ENCODE measurements at regions not wholly inside any gene's neighbourhood (a gene's known extent, or its start where the extent isn't known, plus 50 kb on each side); places are given as distances from the start of the nearest gene placed in this dataset.
"Not testable (repeated sequence)": the region's sequence is repeated elsewhere in the genome, so short reads cannot be mapped to it uniquely, and the experiment has no call there.

DNA sequence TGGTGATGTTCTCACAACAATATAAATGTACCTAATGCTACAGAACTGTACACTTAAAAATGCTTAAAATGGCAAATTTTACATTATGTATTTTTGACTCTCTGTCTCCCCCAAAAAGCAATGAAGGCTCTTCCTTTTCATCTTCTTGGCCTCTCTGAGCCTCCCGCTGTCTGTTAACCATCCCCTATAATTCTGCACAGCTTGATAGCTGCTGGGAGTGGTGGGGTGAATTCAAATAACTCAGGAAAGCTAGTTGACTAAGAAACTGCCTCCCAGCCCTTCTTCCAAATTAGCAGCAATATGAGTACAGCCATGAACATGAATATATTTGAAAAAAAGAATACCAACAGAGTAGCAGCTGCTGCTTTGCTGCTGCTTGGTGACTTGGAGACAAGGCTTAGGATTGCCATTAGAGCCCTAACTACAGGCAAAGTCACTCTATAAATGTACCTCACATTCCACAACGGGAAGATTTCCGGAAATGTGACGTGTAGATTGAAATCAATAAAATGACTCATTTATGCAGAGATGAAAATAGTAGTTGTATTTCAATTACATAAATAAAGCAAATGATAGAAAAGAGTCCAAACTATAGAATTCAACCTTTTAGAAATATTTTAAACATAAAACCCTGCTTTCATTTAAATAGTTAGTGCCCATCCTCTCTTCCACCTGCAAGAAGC, 200.1 kb upstream of the HEY2 start:
- no peak for DNase-seq

DNA sequence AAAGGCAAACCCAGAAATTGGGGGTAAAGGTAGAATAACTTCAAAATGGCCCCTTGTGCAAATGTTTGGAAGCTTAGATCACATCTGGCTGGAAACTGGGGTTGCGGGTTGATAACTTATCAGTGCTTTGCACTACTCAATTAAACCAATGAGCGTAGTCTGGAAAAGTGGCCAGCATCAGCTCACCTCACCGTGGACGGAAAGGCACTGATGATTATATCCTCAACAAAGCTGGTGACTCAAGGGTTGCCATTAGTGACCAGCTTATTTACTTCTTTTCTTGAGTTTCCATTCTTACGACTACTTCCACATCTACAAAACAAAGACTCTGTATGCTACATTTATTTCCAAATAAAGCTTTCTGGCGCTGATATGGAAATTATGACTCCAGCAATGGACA, 198.5 kb upstream of the HEY2 start:
- no peak for DNase-seq

DNA sequence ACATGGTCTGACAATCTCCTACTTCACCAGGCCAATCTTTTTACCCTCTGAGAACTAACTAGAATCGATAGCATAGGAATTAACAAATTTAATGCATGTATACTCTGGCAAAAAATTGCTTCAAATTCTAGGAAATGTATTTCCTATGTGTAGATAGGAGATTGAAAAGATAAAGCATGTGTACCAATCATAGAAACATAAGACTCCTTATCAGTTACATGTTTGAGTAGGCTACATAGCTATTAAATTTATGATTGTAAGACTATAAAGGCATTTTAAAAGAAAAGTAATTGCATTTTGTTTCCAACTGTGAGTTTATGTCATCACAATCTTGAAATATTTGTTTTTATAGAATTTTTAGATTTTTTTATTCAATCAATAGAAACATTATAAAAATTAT, 196.6 kb upstream of the HEY2 start:
- DNase-seq, result no peak

DNA sequence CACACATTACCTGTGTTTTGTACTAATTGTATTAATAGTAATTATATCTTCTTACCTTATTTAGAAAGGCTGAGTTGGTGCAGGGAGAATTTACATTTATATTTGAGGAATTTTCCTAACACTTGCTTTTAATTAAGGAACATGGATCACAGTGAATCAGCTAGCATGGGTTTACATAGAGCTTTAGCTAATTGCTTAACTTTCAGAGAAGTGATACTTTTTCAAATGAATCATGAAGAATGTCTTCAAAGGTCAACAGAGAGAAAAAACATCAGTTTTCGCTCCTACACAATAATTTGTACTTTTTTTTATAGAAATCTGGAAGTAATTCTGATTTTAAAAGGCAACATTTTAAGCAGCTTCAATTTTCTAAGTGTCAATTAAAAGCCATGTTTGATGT, 195.0 kb upstream of the HEY2 start:
- no peak for DNase-seq

DNA sequence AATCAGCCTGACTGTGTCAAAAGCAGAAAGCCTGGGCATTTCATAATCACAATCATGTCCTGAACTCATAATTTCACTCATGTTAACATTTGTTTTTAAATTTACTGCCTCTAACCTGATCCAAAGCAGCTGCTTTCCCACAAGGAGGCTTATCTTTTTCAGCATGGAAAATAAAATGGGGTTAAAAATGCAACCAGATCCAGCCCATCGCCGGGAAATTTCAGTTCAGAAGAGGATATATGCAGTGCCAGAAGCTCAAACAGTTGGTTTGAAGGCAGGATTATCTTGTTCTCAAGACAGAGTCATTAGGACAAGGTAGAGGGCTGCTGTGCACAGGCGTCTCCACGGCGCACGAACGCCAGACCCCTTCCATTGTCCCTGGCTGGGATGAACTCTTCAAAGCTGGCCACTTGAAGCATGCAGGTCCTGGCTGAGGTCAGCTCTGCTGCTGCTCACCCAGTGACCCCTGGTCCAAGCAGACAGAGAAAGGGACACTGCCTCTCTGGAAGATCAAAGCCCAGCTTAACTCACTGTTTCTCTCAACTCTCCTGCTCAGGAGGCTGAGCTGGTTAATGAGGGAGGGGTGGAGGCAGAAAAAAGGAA, 191.1 kb upstream of the HEY2 start:
- DNase-seq, result no peak

DNA sequence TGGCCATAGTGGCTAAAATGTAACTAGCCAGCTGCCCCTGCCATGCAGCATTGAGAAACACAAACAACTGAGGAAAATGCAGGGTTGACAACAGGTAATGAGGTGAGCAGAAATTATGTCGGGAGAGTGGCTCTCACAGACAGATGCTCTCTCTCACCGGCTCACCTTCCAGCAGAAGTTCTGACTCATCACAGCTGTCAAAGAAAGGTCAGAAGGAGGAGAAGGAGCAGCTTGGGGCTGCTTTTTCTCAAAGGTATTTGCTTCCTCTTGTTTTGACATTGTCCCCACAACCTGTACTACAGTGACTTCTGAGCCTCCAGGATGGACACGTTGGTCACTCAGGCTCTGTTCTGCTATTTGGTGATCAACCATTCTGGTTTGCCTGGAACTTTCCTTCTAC, 190.5 kb upstream of the HEY2 start:
- no peak for DNase-seq

DNA sequence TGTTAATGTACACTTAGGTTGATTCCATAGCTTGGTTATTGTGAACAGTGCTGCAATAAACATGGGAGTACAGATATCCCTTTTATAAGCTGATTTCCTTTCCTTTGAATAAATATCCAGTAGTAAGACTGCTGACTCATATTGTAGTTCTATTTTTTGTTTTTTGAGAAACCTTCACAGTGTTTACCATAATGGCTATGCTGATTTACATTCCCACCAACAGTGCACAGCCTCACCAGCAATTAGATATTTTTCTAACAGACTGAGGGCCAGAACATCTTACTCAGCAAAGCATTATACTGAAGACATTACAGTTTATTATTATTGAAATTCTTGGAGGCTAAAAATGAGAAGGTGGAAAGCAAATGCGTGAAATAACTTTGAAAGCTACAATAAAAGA, 187.3 kb upstream of the HEY2 start:
- no peak for DNase-seq

DNA sequence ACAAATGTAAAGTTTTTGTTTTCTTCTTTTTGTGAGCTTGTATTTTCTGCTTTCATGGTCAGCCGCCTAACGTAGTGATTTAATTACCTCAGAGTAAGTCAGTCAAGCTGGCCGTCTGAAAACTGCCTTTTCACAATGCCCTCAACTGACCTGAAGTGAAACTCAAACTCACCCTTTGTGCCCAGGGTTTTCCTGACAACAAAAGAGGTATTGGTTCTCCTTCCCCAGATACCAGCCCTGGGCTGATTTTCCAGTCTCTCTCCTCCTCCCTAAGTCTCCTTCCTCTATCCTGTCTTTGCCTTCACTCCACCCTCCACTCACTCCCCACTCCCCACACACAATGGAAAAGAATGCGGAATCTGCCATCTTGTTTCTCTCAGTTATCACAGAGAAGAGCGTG, 184.5 kb upstream of the HEY2 start:
- DNase-seq, result no peak

DNA sequence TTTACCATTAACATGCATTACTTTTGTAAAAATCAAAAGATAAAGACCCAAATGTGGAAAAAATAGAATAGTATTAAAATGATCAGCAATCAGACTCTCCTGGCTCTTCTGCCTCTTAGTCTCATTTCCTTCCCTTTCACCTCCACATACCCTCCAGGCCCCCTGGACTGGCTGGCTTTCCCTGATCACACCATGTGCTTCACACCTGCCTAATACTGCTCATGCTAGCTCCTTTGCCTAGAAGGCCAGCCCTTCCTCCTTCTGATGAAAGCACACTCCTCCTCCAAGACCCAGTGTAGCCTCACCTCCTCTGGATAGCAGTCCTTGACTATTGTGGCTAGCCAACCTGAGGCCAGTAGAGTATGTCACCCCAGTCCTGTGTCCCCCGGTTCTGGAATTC, 182.0 kb upstream of the HEY2 start:
- no peak for DNase-seq

DNA sequence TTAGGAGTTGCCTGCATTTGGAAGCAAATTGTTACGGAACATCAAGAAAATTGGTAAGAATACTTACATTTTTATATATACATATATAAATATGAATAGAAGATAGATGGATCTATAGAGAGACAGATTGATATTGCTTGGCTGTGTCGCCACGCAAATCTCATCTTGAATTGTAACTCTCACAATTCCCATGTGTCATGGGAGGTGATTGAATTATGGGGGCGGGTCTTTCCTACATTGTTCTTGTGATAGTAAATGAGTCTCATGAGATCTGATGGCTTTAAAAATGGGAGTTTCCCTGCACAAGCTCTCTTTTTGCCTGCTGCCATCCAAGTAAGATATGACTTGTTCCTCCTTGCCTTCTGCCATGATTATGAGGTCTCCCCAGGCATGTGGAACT, 180.8 kb upstream of the HEY2 start:
- DNase-seq, result no peak

DNA sequence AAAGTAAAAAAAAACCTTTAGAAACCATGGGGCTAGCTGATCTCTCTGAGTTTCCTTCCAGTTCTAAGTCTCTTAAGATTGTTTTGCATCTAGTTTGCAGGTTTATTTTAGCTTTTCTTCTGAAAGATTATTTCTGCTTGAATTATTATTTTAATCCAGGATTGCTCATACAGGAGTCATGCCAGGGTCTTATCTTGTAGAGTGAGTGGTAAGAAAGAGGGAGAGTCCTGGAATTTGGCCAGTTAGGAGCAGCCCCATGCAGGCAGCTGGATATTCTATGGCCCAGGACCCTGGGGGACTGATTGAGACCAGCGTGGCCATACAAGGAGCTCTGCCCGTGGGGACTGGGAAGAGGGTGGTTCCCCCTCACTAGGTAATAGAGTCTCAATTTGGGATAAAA, 178.9 kb upstream of the HEY2 start:
- DNase-seq, result no peak

DNA sequence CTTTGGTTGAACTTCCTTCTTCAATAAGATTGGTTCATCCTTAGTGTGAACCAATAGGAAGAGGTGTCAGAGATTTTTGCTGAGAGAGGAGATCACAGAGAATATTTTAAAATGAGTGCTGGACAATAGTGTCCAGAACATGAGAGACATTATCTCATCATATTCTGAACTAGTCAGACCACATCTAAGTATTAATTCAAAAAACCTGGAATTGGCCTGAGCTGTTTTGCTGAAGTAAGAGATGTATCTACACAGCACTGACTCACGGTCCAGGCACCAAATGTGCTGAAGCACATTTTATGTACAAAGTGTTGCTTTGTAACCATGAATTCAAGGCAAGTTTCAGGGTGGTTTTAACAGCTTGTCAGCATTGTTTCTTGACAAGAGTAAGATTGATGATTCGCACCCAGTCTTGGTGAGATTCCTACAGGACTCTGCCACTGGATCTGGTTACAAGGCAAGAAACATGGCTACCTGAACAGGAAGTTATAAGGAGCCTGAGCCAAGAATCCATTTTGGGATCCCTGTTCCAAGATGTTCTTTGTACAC, 178.2 kb upstream of the HEY2 start:
- DNase-seq, result no peak

DNA sequence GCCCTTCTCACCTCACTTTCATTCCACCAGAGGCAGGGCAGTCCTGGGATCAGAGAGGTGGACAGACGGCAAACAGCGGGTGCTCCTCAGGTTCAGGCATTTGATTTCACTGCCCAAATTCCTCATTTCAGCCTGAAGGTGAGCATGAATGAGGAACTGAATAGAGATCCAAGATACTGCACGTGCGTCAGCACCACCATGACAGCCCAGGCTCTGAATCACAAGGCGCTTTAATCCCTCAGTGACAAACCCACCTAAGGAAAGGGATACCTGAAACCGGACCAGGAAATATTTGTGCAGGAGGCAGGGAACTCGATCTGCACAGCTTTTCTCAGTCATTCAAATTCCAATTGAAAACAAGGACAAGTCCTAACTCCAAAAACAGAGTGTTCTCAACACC, 174.8 kb upstream of the HEY2 start:
- DNase-seq, result no peak

DNA sequence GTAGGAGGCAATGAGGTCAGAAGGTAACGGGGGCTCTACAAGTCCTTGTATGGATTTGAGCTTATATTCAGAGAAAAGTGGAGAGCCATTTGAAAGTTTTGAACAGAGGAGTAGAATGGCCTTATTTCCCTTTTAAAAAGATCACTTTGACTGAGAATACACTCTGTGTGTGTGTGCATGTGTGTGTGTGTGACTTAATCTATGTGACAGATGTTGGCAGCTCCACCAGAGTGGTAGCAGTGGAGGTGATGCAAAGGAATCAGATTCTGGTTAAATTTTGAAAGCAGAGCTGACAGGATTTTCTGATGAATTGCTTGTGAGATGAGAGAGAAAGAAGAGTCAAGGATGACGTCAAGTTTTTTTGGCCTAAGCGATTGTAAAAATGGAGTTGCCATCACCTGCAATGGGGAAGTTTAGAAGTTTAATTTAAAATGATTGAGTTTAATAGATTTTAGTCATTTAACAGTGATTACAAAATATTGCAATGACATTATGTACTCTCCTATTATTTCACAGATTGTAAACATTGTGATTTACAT, 172.2 kb upstream of the HEY2 start:
- DNase-seq, result no peak

DNA sequence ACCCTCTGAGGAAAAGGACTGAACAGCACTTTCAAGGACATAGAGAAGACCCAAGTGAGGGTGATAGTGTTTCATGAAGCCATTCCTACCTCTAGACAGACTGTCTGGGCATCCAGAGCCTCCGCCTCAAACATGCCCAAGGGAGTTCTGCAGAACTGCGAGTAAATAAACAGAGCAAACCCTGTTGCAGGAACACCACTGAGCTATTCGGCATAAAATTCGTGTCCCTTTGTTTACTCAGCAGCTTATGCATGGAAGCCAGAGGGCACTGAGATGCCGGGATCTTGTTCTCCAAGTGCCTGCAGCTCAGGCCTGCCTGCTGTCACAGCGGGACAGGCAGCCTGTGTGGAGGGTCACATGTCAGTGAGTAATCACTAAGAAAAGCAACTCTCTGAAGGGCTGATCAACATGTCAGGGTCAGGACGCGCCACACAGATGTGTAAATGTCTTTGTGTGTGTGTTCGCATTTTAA, 164.9 kb upstream of the HEY2 start:
- no peak for DNase-seq

DNA sequence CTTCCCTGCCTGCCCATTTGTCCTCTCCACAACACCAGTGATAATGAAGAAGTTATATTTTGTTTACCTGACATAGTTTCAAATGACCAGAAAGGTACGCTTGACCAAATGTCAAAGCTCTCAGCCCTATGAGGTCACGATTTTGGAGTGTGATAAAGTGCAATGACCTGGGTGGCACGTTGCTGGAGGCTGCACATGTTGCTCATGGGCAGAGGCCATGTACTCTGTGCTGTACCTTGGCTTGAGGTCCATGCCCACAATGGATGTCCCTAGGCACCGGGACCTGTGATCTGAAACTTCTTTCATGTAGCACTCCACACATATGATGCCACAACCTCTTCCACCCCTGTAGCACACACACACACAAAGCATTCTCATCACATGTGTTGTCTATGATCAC, 164.0 kb upstream of the HEY2 start:
- no peak for DNase-seq

DNA sequence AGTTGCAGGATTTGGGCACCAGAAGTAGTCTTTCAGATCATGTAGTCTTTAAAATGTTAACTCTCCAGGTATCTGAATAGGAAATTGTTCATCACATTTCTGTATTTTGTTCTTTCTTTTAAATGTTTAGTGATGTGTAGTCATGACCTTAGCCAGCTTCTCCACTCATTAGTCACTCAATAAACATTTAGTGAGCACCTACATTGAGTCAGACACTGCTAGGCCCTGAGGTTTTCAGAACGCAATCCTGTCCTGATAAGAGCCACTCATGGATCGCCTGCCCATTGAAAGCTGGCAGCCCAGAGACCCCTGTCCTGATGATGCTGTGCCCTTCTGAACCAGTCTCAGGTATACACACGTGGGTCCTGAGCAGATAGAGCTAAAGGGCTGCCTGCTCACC, 163.4 kb upstream of the HEY2 start:
- DNase-seq, result no peak

DNA sequence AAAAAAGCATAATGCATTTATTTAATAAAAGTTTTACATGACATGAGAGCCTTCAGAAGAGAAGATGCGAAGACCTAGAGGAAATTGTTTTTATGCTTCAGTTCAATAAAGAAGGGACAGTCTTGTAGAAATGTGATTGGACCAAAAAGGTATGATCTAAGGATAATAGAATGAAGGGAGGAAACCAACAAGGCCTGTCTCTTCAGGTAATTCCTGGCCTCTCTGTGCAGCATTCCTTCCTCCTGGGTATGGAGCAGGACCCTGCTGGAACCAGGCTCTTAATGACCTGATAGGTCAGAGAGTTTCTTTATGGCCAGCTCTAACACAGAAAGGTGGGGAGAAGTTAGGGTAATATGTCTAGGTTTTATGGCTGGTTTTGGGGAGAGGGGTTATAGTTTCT, 162.8 kb upstream of the HEY2 start:
- DNase-seq, result no peak

DNA sequence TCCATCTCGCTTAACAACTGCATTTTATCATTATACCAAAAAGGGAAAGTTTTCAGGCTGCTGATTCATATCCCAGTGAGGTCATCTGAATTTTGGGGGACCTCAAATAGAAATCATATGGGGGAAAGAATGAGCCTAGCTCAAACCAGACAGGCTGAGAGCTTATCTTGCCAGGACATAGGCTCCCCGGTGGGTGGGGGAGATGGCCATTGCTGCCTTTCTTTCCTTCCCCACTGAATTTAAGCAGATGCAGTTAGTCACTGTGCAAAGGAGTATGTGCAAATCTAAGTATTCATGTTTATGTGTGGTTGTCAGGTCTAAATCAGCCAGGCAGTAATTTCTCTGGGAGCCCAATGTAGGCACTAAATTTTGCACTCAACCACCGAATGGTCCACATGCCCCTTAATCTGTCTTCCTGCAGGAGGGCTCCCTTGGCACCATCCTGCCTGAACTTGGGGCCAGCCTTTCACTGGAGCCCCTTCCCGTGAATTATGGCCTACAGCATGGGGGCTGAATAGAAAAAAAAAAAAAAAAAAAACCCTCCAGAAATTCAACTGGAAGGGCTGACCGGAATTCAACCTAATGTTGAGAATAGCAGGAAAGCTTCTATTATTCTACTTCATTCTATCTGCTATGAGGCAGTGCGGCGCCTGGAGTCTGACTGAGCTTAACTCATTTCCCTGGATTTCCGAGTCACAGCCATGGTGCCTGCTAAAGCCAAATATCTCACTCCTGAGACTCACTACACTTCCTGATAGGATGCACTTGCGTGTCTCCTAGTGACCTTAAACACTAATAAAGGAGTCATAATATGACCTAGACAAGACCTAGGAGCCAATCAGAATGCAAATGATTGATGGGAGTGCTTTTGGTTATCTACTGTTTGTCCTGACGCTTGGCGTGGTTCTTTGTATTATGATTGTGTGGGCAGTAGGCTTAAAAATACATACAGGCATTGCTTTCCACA, 161.5 kb upstream of the HEY2 start:
- no peak for DNase-seq

DNA sequence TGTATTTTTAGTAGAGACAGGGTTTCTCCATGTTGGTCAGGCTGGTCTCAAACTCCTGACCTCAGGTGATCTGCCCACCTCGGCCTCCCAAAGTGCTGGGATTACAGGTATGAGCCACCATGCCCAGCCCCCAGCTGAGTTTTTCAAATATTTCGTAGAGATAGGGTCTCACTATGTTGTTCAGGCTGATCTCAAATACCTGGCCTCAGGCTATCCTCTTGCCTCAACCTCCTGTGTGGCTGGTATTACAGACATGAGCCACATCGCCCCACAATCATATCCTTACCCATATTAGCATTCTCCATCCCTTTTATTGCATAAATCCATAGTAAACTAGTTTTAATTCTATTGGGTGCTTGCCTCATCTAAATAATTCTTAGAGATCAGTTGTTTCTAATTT, 157.6 kb upstream of the HEY2 start:
- not testable (repeated sequence) for DNase-seq

DNA sequence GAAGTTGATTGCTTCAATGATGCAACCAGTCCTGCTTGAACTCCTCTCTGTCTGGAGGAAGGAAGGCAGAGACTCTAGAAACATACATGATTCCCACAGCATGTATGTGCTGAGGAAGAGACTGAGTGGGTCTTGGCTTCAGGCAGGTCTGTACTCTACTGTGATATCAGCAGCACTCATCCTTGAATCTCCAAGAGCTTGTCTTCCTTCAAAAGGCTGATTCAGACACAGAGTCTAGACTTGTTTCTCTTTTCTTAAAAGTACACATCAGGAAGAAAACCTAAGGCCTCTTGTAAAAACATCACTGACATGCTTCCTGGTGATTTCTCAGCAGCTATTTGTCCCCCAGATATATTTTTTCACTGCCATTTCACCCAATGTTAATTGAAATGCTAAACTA, 155.7 kb upstream of the HEY2 start:
- DNase-seq, result no peak

DNA sequence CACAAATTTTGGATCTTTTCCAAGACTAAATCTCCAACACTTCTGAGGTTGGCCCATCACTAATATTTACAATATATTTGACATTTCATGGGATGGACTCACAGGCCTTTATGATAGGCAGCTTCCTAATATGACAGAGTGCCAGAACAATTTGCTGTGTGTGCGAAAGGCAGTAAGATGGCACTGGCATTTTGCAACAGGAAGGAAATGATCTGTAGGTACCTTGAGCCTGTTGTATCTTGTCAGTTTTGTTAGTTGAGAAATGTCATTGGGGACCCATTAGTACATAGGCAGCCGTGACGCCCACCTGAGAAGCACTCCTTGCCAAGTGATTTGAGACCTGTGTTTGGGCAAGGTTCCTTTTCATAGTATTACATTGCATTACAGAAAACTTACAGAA, 153.4 kb upstream of the HEY2 start:
- no peak for DNase-seq
